Vagina (tissue), 2 donors: ENCODE measurements at regions not wholly inside any gene's neighbourhood (a gene's known extent, or its start where the extent isn't known, plus 50 kb on each side); places are given as distances from the start of the nearest gene placed in this dataset.

ENCODE experiments used
- DNase-seq, 2 donors: peaks; one replicate each; pipeline ENCODE4 v3.0.0-alpha.2; 2017; ENCODE audit errors: extremely low spot score in 2 of 2
- H3K27ac ChIP-seq: fragments of 200-600 bp; sonication (generic); one replicate; pipeline ENCODE4 v1.5.1; 2019
- H3K27me3 ChIP-seq: fragments of 200-600 bp; sonication (generic); one replicate; pipeline ENCODE4 v1.5.1; 2019
- H3K36me3 ChIP-seq, 2 donors: fragments of 200-600 bp; sonication (generic); one replicate each; pipeline ENCODE4 v1.5.1; 2017 to 2019
- H3K4me1 ChIP-seq: fragments of 200-600 bp; sonication (generic); one replicate; pipeline ENCODE4 v1.5.1; 2019
- H3K4me3 ChIP-seq, 2 donors: fragments of 200-600 bp; sonication (generic); 1 replicate in 1 of 2; 2 replicates in 1 of 2; pipeline ENCODE4 v1.5.1; 2016 to 2019
- H3K9me3 ChIP-seq: fragments of 200-600 bp; sonication (generic); one replicate; pipeline ENCODE4 v1.5.1; 2019
- CTCF ChIP-seq, 3 experiments: fragments of 450-650 bp in 2 of 3; fragments of 200-600 bp in 1 of 3; sonication (generic) in 1 of 3; IDR thresholded peaks; one replicate each; pipeline ENCODE4 v1.5.1; 2017 to 2019; ENCODE audit warnings: antibody characterized with exemption in 3 of 3, mild to moderate bottlenecking in 2 of 3, moderate library complexity in 2 of 3
- POLR2A ChIP-seq, 2 donors: fragments of 450-650 bp; IDR thresholded peaks; one replicate each; pipeline ENCODE4 v1.6.1; 2017; ENCODE audit warnings: antibody characterized with exemption in 2 of 2, mild to moderate bottlenecking in 2 of 2, moderate library complexity in 2 of 2
- POLR2AphosphoS5 ChIP-seq, 2 donors: sonication (generic); formaldehyde crosslinking; IDR thresholded peaks; one replicate each; pipeline ENCODE4 v1.9.0; 2017; ENCODE audit warnings: antibody characterized with exemption in 2 of 2, mild to moderate bottlenecking in 2 of 2, low read depth in 1 of 2; ENCODE audit not compliant: insufficient read depth in 1 of 2
- intact Hi-C: fragments of 100-400 bp; cut with DNase I; formaldehyde crosslinking; loops from one replicate; pipeline ENCODE4 v1.15.1; 2023

DNA sequence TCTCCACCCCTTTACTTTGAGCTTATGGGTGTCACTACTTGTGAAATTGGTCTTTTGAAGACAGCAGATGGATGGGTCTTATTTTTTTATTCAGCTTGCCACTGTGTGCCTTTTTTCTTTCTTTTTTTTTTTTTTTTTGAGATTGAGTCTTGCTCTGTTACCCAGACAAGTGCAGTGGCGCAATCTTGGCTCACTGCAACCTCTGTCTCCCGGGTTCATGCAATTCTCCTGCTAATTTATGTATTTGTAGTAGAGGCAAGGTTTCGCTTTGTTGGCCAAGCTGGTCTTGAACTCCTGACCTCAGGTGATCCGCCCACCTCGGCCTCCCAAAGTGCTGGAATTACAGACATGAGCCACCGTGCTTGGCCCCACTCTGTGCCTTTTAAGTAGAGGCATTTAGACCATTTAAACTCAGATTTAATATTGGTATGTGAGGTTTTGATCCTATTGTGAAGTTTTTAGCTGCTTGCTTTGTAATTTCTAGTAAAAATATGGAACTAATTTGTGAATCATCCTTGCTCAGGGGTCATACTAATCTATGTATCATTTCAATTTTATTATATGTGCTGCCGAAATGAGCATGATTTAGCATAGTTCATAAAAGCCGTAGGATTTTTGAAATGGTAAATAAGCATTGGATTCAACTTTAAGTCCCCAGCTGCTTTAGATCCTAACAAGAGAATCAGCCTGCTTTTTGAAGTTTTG is 584.5 kb downstream of the SLITRK1 start:
- Histone ChIP-seq H3K27ac (no peak overlapping the region), H3K9me3 (no peaks in the 10 kb centered on the region), H3K4me1 (no peaks in the 10 kb centered on the region), H3K36me3 (no peaks in the 10 kb centered on the region), H3K4me3 (no peak overlapping the region), H3K27me3 (no peaks in the 10 kb centered on the region)
- intact Hi-C loops, result no loop called here
- no peak for DNase-seq
- TF ChIP-seq POLR2A (IDR thresholded peaks at IDR 0.05), result no peak
- no peak for TF ChIP-seq POLR2AphosphoS5 (IDR thresholded peaks at IDR 0.05; ENCODE audit: insufficient read depth in 1 of 2, low read depth in 1 of 2)
- TF ChIP-seq CTCF (IDR thresholded peaks at IDR 0.05), result no peak

DNA sequence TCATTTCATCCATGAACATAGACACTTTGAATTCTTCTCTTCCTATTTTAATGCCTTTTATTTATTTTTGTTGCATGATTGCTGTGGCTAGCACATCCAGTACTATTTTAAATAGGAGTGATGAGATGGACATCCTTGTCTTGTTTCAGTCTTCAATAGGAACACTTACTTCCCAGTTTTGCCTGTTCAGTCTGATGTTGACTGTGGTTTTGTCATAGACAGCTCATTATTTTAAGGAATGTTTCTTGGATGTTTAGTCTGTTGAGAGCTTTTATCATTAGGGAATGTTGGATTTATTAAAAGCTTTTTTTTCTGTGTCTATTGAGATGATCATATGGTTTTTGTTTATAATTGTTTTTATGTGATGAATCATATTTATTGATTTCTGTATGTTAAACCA is 586.6 kb downstream of the SLITRK1 start:
- intact Hi-C loops, result no loop called here
- no peaks in the 10 kb centered on the region for H3K27me3 ChIP-seq
- DNase-seq, result no peak
- no peak for TF ChIP-seq CTCF (IDR thresholded peaks at IDR 0.05)
- TF ChIP-seq POLR2A (IDR thresholded peaks at IDR 0.05), result no peak
- no peak for TF ChIP-seq POLR2AphosphoS5 (IDR thresholded peaks at IDR 0.05; ENCODE audit: insufficient read depth in 1 of 2, low read depth in 1 of 2)
- H3K36me3 ChIP-seq, result no peaks in the 10 kb centered on the region
- H3K4me1 ChIP-seq, result no peaks in the 10 kb centered on the region
- H3K4me3 ChIP-seq, result no peak overlapping the region
- H3K27ac ChIP-seq, result no peak overlapping the region
- no peaks in the 10 kb centered on the region for H3K9me3 ChIP-seq

DNA sequence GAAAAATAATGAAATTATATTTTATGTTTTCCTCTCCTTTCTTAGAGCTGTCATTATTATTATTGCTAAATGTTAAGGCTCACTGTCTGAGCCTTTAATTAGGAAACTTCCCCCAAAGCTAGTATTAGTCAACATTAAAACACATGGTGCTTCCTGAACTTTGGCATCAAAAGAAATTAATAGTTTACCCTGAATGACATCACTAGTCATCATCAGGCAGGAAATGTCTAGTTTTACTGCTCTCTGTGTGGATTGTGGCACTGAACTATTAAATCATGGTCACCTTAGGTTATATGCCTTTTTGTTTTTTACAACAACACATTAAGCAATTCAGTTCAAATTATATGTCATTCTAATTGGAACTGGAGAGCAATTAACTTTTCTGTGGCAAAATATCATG is 595.5 kb downstream of the SLITRK1 start:
- no peaks in the 10 kb centered on the region for H3K36me3 ChIP-seq
- intact Hi-C loops, result no loop called here
- no peak overlapping the region for H3K27ac ChIP-seq
- H3K4me1 ChIP-seq, result no peaks in the 10 kb centered on the region
- H3K27me3 ChIP-seq, result no peaks in the 10 kb centered on the region
- TF ChIP-seq POLR2AphosphoS5 (IDR thresholded peaks at IDR 0.05; ENCODE audit: insufficient read depth in 1 of 2, low read depth in 1 of 2) (no peak), POLR2A (IDR thresholded peaks at IDR 0.05) (no peak), CTCF (IDR thresholded peaks at IDR 0.05) (no peak)
- DNase-seq, result no peak
- no peak overlapping the region for H3K4me3 ChIP-seq
- no peaks in the 10 kb centered on the region for H3K9me3 ChIP-seq

DNA sequence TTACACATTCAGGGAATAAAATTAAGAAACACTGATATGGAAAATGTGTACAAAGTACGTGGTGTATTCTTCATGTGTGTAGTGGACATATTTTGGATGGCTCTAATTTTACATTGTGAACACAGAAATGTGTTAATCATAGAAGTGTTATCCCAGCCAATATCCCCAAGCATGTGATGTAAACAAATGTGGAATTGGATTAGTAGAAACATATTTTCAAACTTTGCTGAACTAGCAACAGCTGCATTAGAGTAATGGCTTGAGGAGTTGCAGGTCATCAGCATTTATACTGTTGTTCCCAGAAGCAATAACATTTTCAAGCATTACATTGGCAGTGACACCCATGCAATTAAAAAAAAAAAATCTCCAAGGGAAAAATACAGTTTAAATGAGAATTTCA is 600.6 kb downstream of the SLITRK1 start:
- Histone ChIP-seq H3K4me1 (no peaks in the 10 kb centered on the region), H3K4me3 (no peak overlapping the region), H3K27ac (no peak overlapping the region), H3K27me3 (no peaks in the 10 kb centered on the region), H3K9me3 (no peaks in the 10 kb centered on the region), H3K36me3 (no peaks in the 10 kb centered on the region)
- TF ChIP-seq CTCF (IDR thresholded peaks at IDR 0.05) (no peak), POLR2AphosphoS5 (IDR thresholded peaks at IDR 0.05; ENCODE audit: insufficient read depth in 1 of 2, low read depth in 1 of 2) (no peak), POLR2A (IDR thresholded peaks at IDR 0.05) (no peak)
- no peak for DNase-seq
- intact Hi-C loops, result no loop called here

- DNase-seq, result no peak
- H3K9me3 ChIP-seq, result no peaks in the 10 kb centered on the region
- no peak overlapping the region for H3K27ac ChIP-seq
- H3K4me1 ChIP-seq, result no peaks in the 10 kb centered on the region
- no peak overlapping the region for H3K4me3 ChIP-seq
- no peak for TF ChIP-seq POLR2AphosphoS5 (IDR thresholded peaks at IDR 0.05; ENCODE audit: insufficient read depth in 1 of 2, low read depth in 1 of 2)
- TF ChIP-seq POLR2A (IDR thresholded peaks at IDR 0.05), result no peak
- no peak for TF ChIP-seq CTCF (IDR thresholded peaks at IDR 0.05)
- intact Hi-C loops, result no loop called here
- H3K36me3 ChIP-seq, result no peaks in the 10 kb centered on the region
- H3K27me3 ChIP-seq, result no peaks in the 10 kb centered on the region
Measured at GRCh38 chr13:83274679-83275078, 607.6 kb downstream of the SLITRK1 start.
